Left lung (tissue), 4 donors: ENCODE measurements at regions not wholly inside any gene's neighbourhood (a gene's known extent, or its start where the extent isn't known, plus 50 kb on each side); places are given as distances from the start of the nearest gene placed in this dataset.

Experiments used
- ATAC-seq: fragments of 200-7000 bp; cut with Tn5 transposase; one replicate; pipeline ENCODE4 v1.9.1; 2020; ENCODE audit warnings: moderate library complexity
- DNase-seq, 4 donors: peaks; one replicate each; pipeline ENCODE4 v3.0.0-alpha.2; 2013 to 2020
- H3K27ac ChIP-seq, 2 donors: fragments of 200-600 bp; sonication (generic) in 1 of 2; one replicate each; pipeline versions ENCODE4 v1.5.0 to v1.8.0; 2020 to 2021
- H3K27me3 ChIP-seq, 2 donors: fragments of 200-600 bp; sonication (generic) in 1 of 2; one replicate each; pipeline versions ENCODE4 v1.5.0 to v1.8.0; 2020 to 2021
- H3K36me3 ChIP-seq, 2 donors: fragments of 200-600 bp; sonication (generic) in 1 of 2; one replicate each; pipeline versions ENCODE4 v1.5.0 to v1.8.0; 2020 to 2021
- H3K4me1 ChIP-seq, 2 donors: fragments of 200-600 bp; one replicate each; pipeline ENCODE4 v1.8.0; 2021
- H3K4me3 ChIP-seq, 2 donors: fragments of 200-600 bp; sonication (generic) in 1 of 2; one replicate each; pipeline versions ENCODE4 v1.5.0 to v1.8.0; 2020 to 2021; ENCODE audit warnings: mild to moderate bottlenecking in 1 of 2
- H3K9me3 ChIP-seq, 2 donors: fragments of 200-600 bp; sonication (generic) in 1 of 2; one replicate each; pipeline versions ENCODE4 v1.5.0 to v1.8.0; 2020 to 2021
- intact Hi-C, 2 donors: fragments of 100-400 bp; cut with DNase I; formaldehyde crosslinking; loops; one replicate each; pipeline versions ENCODE4 v1.11.2 to v1.14.2; 2022
- TF ChIP-seq, protein P1 (sequence below), 2 donors: fragments of 200-600 bp; sonication (generic) in 1 of 2; IDR thresholded peaks; one replicate each; pipeline versions ENCODE4 v1.5.0 to v1.8.0; 2021; ENCODE audit warnings: antibody characterized with exemption in 2 of 2
- donor health status: DM: no; HTN: yes; CAD: no.
- donor health status: DM: no; HTN: no; CAD: no.

DNA sequence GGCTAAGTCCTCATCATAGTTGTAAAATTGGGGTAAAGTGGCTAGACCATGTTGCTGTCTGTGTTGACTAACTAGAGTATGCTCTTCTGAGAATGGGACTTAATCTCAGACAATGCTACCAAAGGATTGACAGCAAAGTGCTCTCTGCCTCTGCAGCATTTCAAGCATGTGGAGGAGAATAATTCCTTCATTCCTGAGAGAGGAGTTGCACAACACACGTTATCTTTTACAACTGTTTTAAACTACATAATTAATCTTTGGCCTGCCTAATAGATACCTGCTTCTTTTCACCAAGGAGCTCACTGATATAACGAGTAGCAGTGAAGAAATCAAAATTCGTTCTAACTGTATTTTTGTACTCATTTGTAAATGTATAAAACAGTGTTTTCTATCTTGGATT lies 2172.2 kb downstream of the PCDH9 start:
- Histone ChIP-seq H3K4me1 (no peaks in the 10 kb centered on the region), H3K27me3 (no peaks in the 10 kb centered on the region), H3K36me3 (no peaks in the 10 kb centered on the region), H3K27ac (no peak overlapping the region), H3K4me3 (no peak overlapping the region), H3K9me3 (peaks cover 0 to 17% of the 10 kb centered on the region in 2 donors)
- TF ChIP-seq, protein P1, sequence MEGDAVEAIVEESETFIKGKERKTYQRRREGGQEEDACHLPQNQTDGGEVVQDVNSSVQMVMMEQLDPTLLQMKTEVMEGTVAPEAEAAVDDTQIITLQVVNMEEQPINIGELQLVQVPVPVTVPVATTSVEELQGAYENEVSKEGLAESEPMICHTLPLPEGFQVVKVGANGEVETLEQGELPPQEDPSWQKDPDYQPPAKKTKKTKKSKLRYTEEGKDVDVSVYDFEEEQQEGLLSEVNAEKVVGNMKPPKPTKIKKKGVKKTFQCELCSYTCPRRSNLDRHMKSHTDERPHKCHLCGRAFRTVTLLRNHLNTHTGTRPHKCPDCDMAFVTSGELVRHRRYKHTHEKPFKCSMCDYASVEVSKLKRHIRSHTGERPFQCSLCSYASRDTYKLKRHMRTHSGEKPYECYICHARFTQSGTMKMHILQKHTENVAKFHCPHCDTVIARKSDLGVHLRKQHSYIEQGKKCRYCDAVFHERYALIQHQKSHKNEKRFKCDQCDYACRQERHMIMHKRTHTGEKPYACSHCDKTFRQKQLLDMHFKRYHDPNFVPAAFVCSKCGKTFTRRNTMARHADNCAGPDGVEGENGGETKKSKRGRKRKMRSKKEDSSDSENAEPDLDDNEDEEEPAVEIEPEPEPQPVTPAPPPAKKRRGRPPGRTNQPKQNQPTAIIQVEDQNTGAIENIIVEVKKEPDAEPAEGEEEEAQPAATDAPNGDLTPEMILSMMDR (IDR thresholded peaks at IDR 0.05) = no peak
- no peak for ATAC-seq
- no peak for DNase-seq
- intact Hi-C loops = no loop called here

DNA sequence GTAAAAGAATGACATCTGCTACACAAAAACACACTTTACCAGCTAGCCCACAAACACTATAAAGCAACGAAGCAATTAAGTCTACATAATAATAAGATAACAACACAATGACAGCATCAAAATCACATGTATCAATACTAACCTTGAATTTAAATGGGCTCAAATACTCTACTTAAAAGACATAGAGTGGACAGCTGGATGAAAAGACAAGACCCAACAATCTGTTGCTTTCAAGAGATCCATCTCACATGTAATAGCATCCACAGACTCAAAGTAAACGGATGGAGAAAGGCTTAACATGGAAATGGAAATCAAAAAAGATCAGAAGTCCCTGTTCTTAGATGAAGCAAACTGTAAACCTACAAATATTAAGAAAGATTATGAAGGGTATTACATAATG lies 2175.9 kb downstream of the PCDH9 start:
- Histone ChIP-seq H3K27me3 (no peaks in the 10 kb centered on the region), H3K9me3 (peaks cover 0 to 15% of the 10 kb centered on the region in 2 donors), H3K4me1 (no peaks in the 10 kb centered on the region), H3K27ac (no peak overlapping the region), H3K36me3 (no peaks in the 10 kb centered on the region), H3K4me3 (no peak overlapping the region)
- intact Hi-C loops = no loop called here
- DNase-seq (no peak), ATAC-seq (no peak)
- TF ChIP-seq, protein P1 (IDR thresholded peaks at IDR 0.05) = no peak

- no peak overlapping the region for H3K4me3 ChIP-seq
- DNase-seq (no peak), ATAC-seq (no peak)
- no peaks in the 10 kb centered on the region for H3K27me3 ChIP-seq
- H3K9me3 ChIP-seq = peaks cover 0 to 14% of the 10 kb centered on the region in 2 donors
- intact Hi-C loops = no loop called here
- TF ChIP-seq, protein P1 (IDR thresholded peaks at IDR 0.05) = no peak
- no peaks in the 10 kb centered on the region for H3K4me1 ChIP-seq
- H3K36me3 ChIP-seq = no peaks in the 10 kb centered on the region
- no peak overlapping the region for H3K27ac ChIP-seq
Observed at GRCh38 chr13:65036999-65037398, 2193.1 kb downstream of the PCDH9 start.

DNA sequence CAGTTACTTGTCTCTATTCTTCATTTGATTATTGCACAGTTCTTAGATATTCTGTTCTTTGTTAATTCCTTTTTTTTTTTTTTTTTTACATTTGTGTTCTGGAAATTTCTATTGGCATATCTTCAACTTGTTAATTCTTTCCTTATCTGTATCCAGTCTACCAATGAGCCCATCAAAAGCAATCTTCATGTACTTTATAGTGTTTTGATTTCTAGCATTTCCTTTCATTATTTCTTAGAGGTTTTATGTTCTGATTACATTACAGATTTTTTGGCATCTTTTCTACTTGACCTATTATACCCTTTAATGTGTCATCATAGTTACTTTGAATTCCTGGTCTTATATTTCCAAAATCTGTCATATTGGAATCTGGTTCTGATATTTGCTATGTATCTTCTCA lies 2194.8 kb downstream of the PCDH9 start:
- intact Hi-C loops = no loop called here
- Histone ChIP-seq H3K4me1 (no peaks in the 10 kb centered on the region), H3K9me3 (peaks cover 0 to 17% of the 10 kb centered on the region in 2 donors), H3K27ac (no peak overlapping the region), H3K4me3 (no peak overlapping the region), H3K27me3 (no peaks in the 10 kb centered on the region), H3K36me3 (no peaks in the 10 kb centered on the region)
- ATAC-seq (no peak), DNase-seq (no peak)
- TF ChIP-seq, protein P1 (IDR thresholded peaks at IDR 0.05) = no peak

DNA sequence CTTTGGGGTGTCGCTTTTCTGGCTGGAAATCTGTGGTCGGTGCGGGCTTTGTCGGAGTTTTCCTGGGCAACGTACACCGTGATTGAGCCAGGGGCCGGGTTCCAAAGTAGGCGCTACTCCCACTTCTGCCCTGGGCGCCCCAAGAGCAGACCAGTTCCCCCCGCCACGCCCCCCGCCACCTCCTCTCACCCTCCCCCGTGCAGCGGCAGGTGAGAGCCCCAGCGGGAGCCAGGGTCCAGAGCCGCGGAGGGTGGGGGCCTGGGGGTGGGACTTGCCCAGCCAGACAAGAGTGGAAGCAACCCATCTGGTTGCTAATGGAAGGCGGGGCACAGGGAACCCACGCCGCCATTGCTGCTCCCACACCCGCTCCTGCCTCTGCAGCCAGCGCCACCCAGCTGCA lies 2195.9 kb downstream of the PCDH9 start:
- DNase-seq = peak in 1 of 4 donors; percentile 61
- no peaks in the 10 kb centered on the region for H3K27me3 ChIP-seq
- TF ChIP-seq, protein P1 (IDR thresholded peaks at IDR 0.05) = no peak
- no peak overlapping the region for H3K4me3 ChIP-seq
- no peaks in the 10 kb centered on the region for H3K36me3 ChIP-seq
- no peak overlapping the region for H3K27ac ChIP-seq
- intact Hi-C loops = no loop called here
- H3K9me3 ChIP-seq = peaks cover 0 to 19% of the 10 kb centered on the region in 2 donors
- ATAC-seq = no peak
- no peaks in the 10 kb centered on the region for H3K4me1 ChIP-seq
